A549 (cell line): ENCODE measurements at regions not wholly inside any gene's neighbourhood (a gene's known extent, or its start where the extent isn't known, plus 50 kb on each side); places are given as distances from the start of the nearest gene placed in this dataset.

ENCODE experiments used
- CTCF ChIP-seq: fragments of >200 bp; sonication (Bioruptor Twin); formaldehyde crosslinking; IDR thresholded peaks from 3 replicates; pipeline ENCODE4 v1.5.1; 2016
- EHMT2 ChIP-seq: fragments of 200-600 bp; sonication (generic); IDR thresholded peaks from 2 replicates; pipeline ENCODE4 v1.6.1; 2016; ENCODE audit warnings: antibody characterized with exemption, low read depth, mild to moderate bottlenecking, moderate library complexity
- EP300 ChIP-seq, 2 experiments: fragments of >200 bp; sonication (Bioruptor Twin); formaldehyde crosslinking; IDR thresholded peaks; 2 replicates in 1 of 2; 3 replicates in 1 of 2; pipeline ENCODE4 v1.6.1; 2016 to 2017
- FOSB ChIP-seq: fragments of 250-450 bp; sonication (Bioruptor Pico); IDR thresholded peaks from 2 replicates; pipeline ENCODE4 v1.5.0; 2020; ENCODE audit warnings: mild to moderate bottlenecking, moderate library complexity
- HDAC2 ChIP-seq: fragments of 200-600 bp; sonication (generic); IDR thresholded peaks from 2 replicates; pipeline ENCODE4 v1.6.1; 2016
- NFE2L2 ChIP-seq: fragments of 150-350 bp; conservative IDR thresholded peaks from 2 replicates; pipeline ENCODE4 v1.6.1; 2014; ENCODE audit warnings: low read length
- PBX3 ChIP-seq: IDR thresholded peaks from 2 replicates; pipeline ENCODE4 v1.6.1; 2012
- POLR2A ChIP-seq: IDR thresholded peaks from 2 replicates; pipeline ENCODE4 v1.6.1; 2012; ENCODE audit warnings: mild to moderate bottlenecking, low read length
- RAD21 ChIP-seq, 2 experiments: fragments of >200 bp in 1 of 2; sonication (Bioruptor Twin) in 1 of 2; formaldehyde crosslinking in 1 of 2; IDR thresholded peaks in 1 of 2; conservative IDR thresholded peaks in 1 of 2; 2 replicates in 1 of 2; 3 replicates in 1 of 2; pipeline ENCODE4 v1.6.1; 2012 to 2018; ENCODE audit warnings: inconsistent platforms in 1 of 2
- RCOR1 ChIP-seq: fragments of 150-350 bp; IDR thresholded peaks from 2 replicates; pipeline ENCODE4 v1.6.1; 2014; ENCODE audit warnings: antibody characterized with exemption, low read length, low read depth
- SMC3 ChIP-seq: fragments of >200 bp; sonication (Bioruptor Twin); formaldehyde crosslinking; IDR thresholded peaks from 3 replicates; pipeline ENCODE4 v1.6.1; 2018; ENCODE audit warnings: inconsistent platforms
- USF2 ChIP-seq: fragments of 450-650 bp; IDR thresholded peaks from 2 replicates; pipeline ENCODE4 v1.6.1; 2014; ENCODE audit warnings: antibody characterized with exemption
- ZNF302 ChIP-seq: fragments of 250-450 bp; sonication (Bioruptor Pico); IDR thresholded peaks from 2 replicates; pipeline ENCODE4 v1.9.0; 2021; ENCODE audit warnings: inconsistent platforms, mild to moderate bottlenecking, moderate library complexity
- ZSCAN20 ChIP-seq: fragments of 250-450 bp; sonication (Bioruptor Pico); IDR thresholded peaks from 2 replicates; pipeline ENCODE4 v1.8.0; 2022; ENCODE audit warnings: mild to moderate bottlenecking, moderate library complexity

- TF ChIP-seq FOSB (CRISPR knock-in tag) (no peak), CTCF (no peak), NFE2L2 (no peak), RCOR1 (no peak), POLR2A (no peak), EP300 (IDR thresholded peaks at IDR 0.05) (no peak), PBX3 (no peak), ZNF302 (CRISPR knock-in tag) (no peak), RAD21 (conservative IDR thresholded peaks at IDR 0.05 in 1 of 2, IDR thresholded peaks at IDR 0.05 in 1 of 2) (no peak), HDAC2 (no peak), EHMT2 (no peak), SMC3 (no peak), ZSCAN20 (CRISPR knock-in tag) (no peak), USF2 (no peak)
Observed at GRCh38 chr10:21021231-21021630, 124.1 kb upstream of the NEBL start.
